HEK293 (cell line): ENCODE measurements at regions not wholly inside any gene's neighbourhood (a gene's known extent, or its start where the extent isn't known, plus 50 kb on each side); places are given as distances from the start of the nearest gene placed in this dataset.

Experiments
- CTCF ChIA-PET: fragments of 350-600 bp; formaldehyde crosslinking; extraction: SDS; loops from one replicate; lab custom pipeline; 2021; ENCODE audit warnings: antibody characterized with exemption; lab: Yijun Ruan, JAX
- POLR2A ChIA-PET: fragments of 300-600 bp; formaldehyde crosslinking; extraction: SDS; loops from one replicate; lab custom pipeline; 2020; ENCODE audit warnings: antibody characterized with exemption, inconsistent platforms; lab: Yijun Ruan, JAX
- H3K27ac ChIP-seq: fragments of 200-500 bp; sonication (Bioruptor generic); 2 replicates; pipeline ENCODE4 v1.5.1; 2014; ENCODE audit warnings: low read depth, low read length, control low read depth, inconsistent platforms; ENCODE audit errors: extremely low read depth
- H3K36me3 ChIP-seq, 2 experiments: fragments of 200-500 bp in 1 of 2; sonication (Bioruptor generic) in 1 of 2; 1 replicate in 1 of 2; 2 replicates in 1 of 2; pipeline ENCODE4 v1.5.1; 2014 to 2017; ENCODE audit warnings: inconsistent platforms in 2 of 2, low read length in 2 of 2; ENCODE audit not compliant: control insufficient read depth in 2 of 2, insufficient read depth in 1 of 2
- H3K4me1 ChIP-seq: fragments of 200-500 bp; sonication (Bioruptor generic); 2 replicates; pipeline ENCODE4 v1.5.1; 2014; ENCODE audit warnings: mild to moderate bottlenecking, low read length, inconsistent platforms; ENCODE audit not compliant: control insufficient read depth, insufficient read depth
- H3K4me3 ChIP-seq: 2 replicates; pipeline ENCODE4 v1.5.1; 2011; ENCODE audit warnings: low read depth, mild to moderate bottlenecking, control low read depth, low read length, moderate library complexity
- H3K9me3 ChIP-seq: fragments of 200-500 bp; sonication (Bioruptor generic); 2 replicates; pipeline ENCODE4 v1.5.1; 2014; ENCODE audit warnings: low read depth, low read length, inconsistent platforms; ENCODE audit not compliant: control insufficient read depth, insufficient read depth
- BCL11A ChIP-seq: fragments of 450-650 bp; formaldehyde crosslinking; IDR thresholded peaks from 2 replicates; pipeline ENCODE4 v1.5.1; 2016; ENCODE audit warnings: low read depth, missing biosample characterization, missing genetic modification characterization
- CTCF ChIP-seq: fragments of 450-650 bp; formaldehyde crosslinking; IDR thresholded peaks from 2 replicates; pipeline ENCODE4 v1.5.1; 2016; ENCODE audit warnings: missing biosample characterization, missing genetic modification characterization
- GLIS1 ChIP-seq: fragments of 450-650 bp; formaldehyde crosslinking; IDR thresholded peaks from 2 replicates; pipeline ENCODE4 v1.5.1; 2016; ENCODE audit warnings: missing biosample characterization, missing genetic modification characterization
- HOXC10 ChIP-seq: sonication (generic); formaldehyde crosslinking; IDR thresholded peaks from 2 replicates; pipeline ENCODE4 v1.8.1; 2023; ENCODE audit warnings: mild to moderate bottlenecking, missing genetic modification reagents
- OVOL3 ChIP-seq: fragments of 450-650 bp; formaldehyde crosslinking; IDR thresholded peaks from 2 replicates; pipeline ENCODE4 v1.5.1; 2016; ENCODE audit warnings: missing biosample characterization, missing genetic modification characterization
- SALL2 ChIP-seq: fragments of 450-650 bp; formaldehyde crosslinking; IDR thresholded peaks from 2 replicates; pipeline ENCODE4 v1.5.0; 2017; ENCODE audit warnings: missing biosample characterization, mild to moderate bottlenecking, missing genetic modification characterization, borderline replicate concordance
- ZBTB7A ChIP-seq: fragments of 450-650 bp; formaldehyde crosslinking; IDR thresholded peaks from 2 replicates; pipeline ENCODE4 v1.5.1; 2016; ENCODE audit warnings: low read depth, missing biosample characterization, missing genetic modification characterization
- ZNF146 ChIP-seq: fragments of 450-650 bp; formaldehyde crosslinking; IDR thresholded peaks from 2 replicates; pipeline ENCODE4 v1.5.1; 2016; ENCODE audit warnings: missing biosample characterization, missing genetic modification characterization
- ZNF2 ChIP-seq: fragments of 450-650 bp; formaldehyde crosslinking; IDR thresholded peaks from 2 replicates; pipeline ENCODE4 v1.5.1; 2016; ENCODE audit warnings: missing biosample characterization, missing genetic modification characterization
- ZNF239 ChIP-seq: fragments of 450-650 bp; formaldehyde crosslinking; IDR thresholded peaks from 2 replicates; pipeline ENCODE4 v1.5.1; 2016; ENCODE audit warnings: missing biosample characterization, missing genetic modification characterization
- ZNF24 ChIP-seq: fragments of 450-650 bp; formaldehyde crosslinking; IDR thresholded peaks from 2 replicates; pipeline ENCODE4 v1.5.1; 2016; ENCODE audit warnings: missing biosample characterization, missing genetic modification characterization
- ZNF266 ChIP-seq: fragments of 450-650 bp; formaldehyde crosslinking; IDR thresholded peaks from 2 replicates; pipeline ENCODE4 v1.5.1; 2016; ENCODE audit warnings: missing biosample characterization, missing genetic modification characterization, low read depth
- ZNF324 ChIP-seq: fragments of 450-650 bp; formaldehyde crosslinking; IDR thresholded peaks from 2 replicates; pipeline ENCODE4 v1.5.1; 2016; ENCODE audit warnings: missing biosample characterization, missing genetic modification characterization
- ZNF335 ChIP-seq: fragments of 450-650 bp; formaldehyde crosslinking; conservative IDR thresholded peaks from 2 replicates; pipeline ENCODE4 v1.5.1; 2016; ENCODE audit warnings: missing biosample characterization, missing genetic modification characterization
- ZNF426 ChIP-seq: fragments of 450-650 bp; formaldehyde crosslinking; IDR thresholded peaks from 2 replicates; pipeline ENCODE4 v1.5.1; 2017; ENCODE audit warnings: missing biosample characterization, missing genetic modification characterization, mild to moderate bottlenecking, inconsistent platforms, moderate library complexity
- ZNF433 ChIP-seq: fragments of 450-650 bp; formaldehyde crosslinking; IDR thresholded peaks from 2 replicates; pipeline ENCODE4 v1.5.1; 2016; ENCODE audit warnings: missing biosample characterization, missing genetic modification characterization, low read depth
- ZNF501 ChIP-seq: fragments of 450-650 bp; formaldehyde crosslinking; IDR thresholded peaks from 2 replicates; pipeline ENCODE4 v1.5.1; 2016; ENCODE audit warnings: missing biosample characterization, missing genetic modification characterization
- ZNF510 ChIP-seq: fragments of 450-650 bp; formaldehyde crosslinking; IDR thresholded peaks from 2 replicates; pipeline ENCODE4 v1.5.1; 2018; ENCODE audit warnings: mild to moderate bottlenecking, missing genetic modification characterization, missing biosample characterization; ENCODE audit not compliant: insufficient replicate concordance
- ZNF514 ChIP-seq: fragments of 450-650 bp; formaldehyde crosslinking; IDR thresholded peaks from 2 replicates; pipeline ENCODE4 v1.5.1; 2016; ENCODE audit warnings: missing biosample characterization, missing genetic modification characterization
- ZNF561 ChIP-seq: fragments of 450-650 bp; IDR thresholded peaks from 2 replicates; pipeline ENCODE4 v1.5.1; 2018; ENCODE audit warnings: missing biosample characterization, missing genetic modification characterization, borderline replicate concordance
- ZNF610 ChIP-seq: fragments of 450-650 bp; formaldehyde crosslinking; IDR thresholded peaks from 2 replicates; pipeline ENCODE4 v1.5.1; 2016; ENCODE audit warnings: missing biosample characterization, missing genetic modification characterization, borderline replicate concordance
- ZNF629 ChIP-seq: fragments of 450-650 bp; formaldehyde crosslinking; IDR thresholded peaks from 2 replicates; pipeline ENCODE4 v1.5.1; 2017; ENCODE audit warnings: missing biosample characterization, missing genetic modification characterization
- ZNF776 ChIP-seq: fragments of 450-650 bp; formaldehyde crosslinking; IDR thresholded peaks from 2 replicates; pipeline ENCODE4 v1.5.0; 2017; ENCODE audit warnings: missing biosample characterization, missing genetic modification characterization, borderline replicate concordance
- ZNF830 ChIP-seq: fragments of 450-650 bp; IDR thresholded peaks from 2 replicates; pipeline ENCODE4 v1.5.0; 2018; ENCODE audit warnings: missing biosample characterization, missing genetic modification characterization, low read depth, mild to moderate bottlenecking, moderate library complexity
- ZNF843 ChIP-seq: fragments of 450-650 bp; formaldehyde crosslinking; IDR thresholded peaks from 2 replicates; pipeline ENCODE4 v1.5.1; 2016; ENCODE audit warnings: missing biosample characterization, missing genetic modification characterization
- ZSCAN23 ChIP-seq: fragments of 450-650 bp; formaldehyde crosslinking; IDR thresholded peaks from 2 replicates; pipeline ENCODE4 v1.5.1; 2016; ENCODE audit warnings: missing biosample characterization, missing genetic modification characterization
- ZSCAN4 ChIP-seq: fragments of 450-650 bp; formaldehyde crosslinking; IDR thresholded peaks from 2 replicates; pipeline ENCODE4 v1.5.1; 2017; ENCODE audit warnings: missing biosample characterization, missing genetic modification characterization
- ZSCAN5A ChIP-seq: fragments of 450-650 bp; formaldehyde crosslinking; IDR thresholded peaks from 2 replicates; pipeline ENCODE4 v1.5.1; 2016; ENCODE audit warnings: missing biosample characterization, missing genetic modification characterization
- TF ChIP-seq, protein P1 (sequence below): fragments of 450-650 bp; formaldehyde crosslinking; IDR thresholded peaks from 2 replicates; pipeline ENCODE4 v1.5.1; 2016; ENCODE audit warnings: missing biosample characterization, missing genetic modification characterization
- TF ChIP-seq, protein P2 (sequence below): fragments of 450-650 bp; formaldehyde crosslinking; IDR thresholded peaks from 2 replicates; pipeline ENCODE4 v1.5.1; 2017; ENCODE audit warnings: missing biosample characterization, mild to moderate bottlenecking, missing genetic modification characterization, moderate library complexity

GRCh38 chr10:9427209-9427608 lies 1372.7 kb downstream of the GATA3 start:
- TF ChIP-seq CTCF (tag by site-specific recombination) (no peak), ZNF501 (tag by site-specific recombination) (no peak), ZNF561 (tag by site-specific recombination) (no peak), ZNF433 (tag by site-specific recombination) (no peak), ZNF266 (tag by site-specific recombination) (no peak), GLIS1 (no peak), ZNF426 (tag by site-specific recombination) (no peak), HOXC10 (CRISPR knock-in tag) (no peak), ZBTB7A (tag by site-specific recombination) (no peak), BCL11A (tag by site-specific recombination) (no peak), ZNF776 (no peak), ZNF239 (tag by site-specific recombination) (no peak), ZNF514 (tag by site-specific recombination) (no peak), ZNF146 (tag by site-specific recombination) (no peak), ZNF843 (tag by site-specific recombination) (no peak)
- CTCF ChIA-PET, result interaction anchor here (0.7 kb wide), 1 partner anchor 95 kb away, joined by 3 read pairs; no protein-coding TSS in a partner anchor
- POLR2A ChIA-PET, result no interaction called here
- H3K36me3 ChIP-seq, result no peaks in the 10 kb centered on the region
- no peak overlapping the region for H3K27ac ChIP-seq
- H3K9me3 ChIP-seq, result no peaks in the 10 kb centered on the region; the same call in 1 of the 2 replicates
- H3K4me3 ChIP-seq, result no peak overlapping the region
- no peaks in the 10 kb centered on the region for H3K4me1 ChIP-seq

- CTCF ChIA-PET, result no interaction called here
- POLR2A ChIA-PET, result no interaction called here
- TF ChIP-seq ZSCAN5A (tag by site-specific recombination) (no peak), ZNF24 (tag by site-specific recombination) (no peak), ZSCAN23 (tag by site-specific recombination) (no peak), SALL2 (tag by site-specific recombination) (no peak), ZSCAN4 (tag by site-specific recombination) (no peak), ZNF2 (tag by site-specific recombination) (no peak), ZNF510 (tag by site-specific recombination) (no peak), ZNF324 (tag by site-specific recombination) (no peak), ZNF610 (tag by site-specific recombination) (no peak), ZNF335 (tag by site-specific recombination) (no peak), ZNF830 (tag by site-specific recombination) (no peak), ZNF629 (tag by site-specific recombination) (no peak), ZNF514 (tag by site-specific recombination) (no peak), OVOL3 (no peak)
- TF ChIP-seq, protein P1, sequence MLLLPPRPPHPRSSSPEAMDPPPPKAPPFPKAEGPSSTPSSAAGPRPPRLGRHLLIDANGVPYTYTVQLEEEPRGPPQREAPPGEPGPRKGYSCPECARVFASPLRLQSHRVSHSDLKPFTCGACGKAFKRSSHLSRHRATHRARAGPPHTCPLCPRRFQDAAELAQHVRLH (tag by site-specific recombination), result no peak
- TF ChIP-seq, protein P2, sequence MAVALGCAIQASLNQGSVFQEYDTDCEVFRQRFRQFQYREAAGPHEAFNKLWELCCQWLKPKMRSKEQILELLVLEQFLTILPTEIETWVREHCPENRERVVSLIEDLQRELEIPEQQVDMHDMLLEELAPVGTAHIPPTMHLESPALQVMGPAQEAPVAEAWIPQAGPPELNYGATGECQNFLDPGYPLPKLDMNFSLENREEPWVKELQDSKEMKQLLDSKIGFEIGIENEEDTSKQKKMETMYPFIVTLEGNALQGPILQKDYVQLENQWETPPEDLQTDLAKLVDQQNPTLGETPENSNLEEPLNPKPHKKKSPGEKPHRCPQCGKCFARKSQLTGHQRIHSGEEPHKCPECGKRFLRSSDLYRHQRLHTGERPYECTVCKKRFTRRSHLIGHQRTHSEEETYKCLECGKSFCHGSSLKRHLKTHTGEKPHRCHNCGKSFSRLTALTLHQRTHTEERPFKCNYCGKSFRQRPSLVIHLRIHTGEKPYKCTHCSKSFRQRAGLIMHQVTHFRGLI, result no peak
Measured at GRCh38 chr10:9437131-9437530, 1382.6 kb downstream of the GATA3 start.

More at GRCh38 chr10:9437131-9437530, 1382.6 kb downstream of the GATA3 start:
- Histone ChIP-seq H3K4me1 (no peaks in the 10 kb centered on the region), H3K9me3 (no peaks in the 10 kb centered on the region), H3K36me3 (no peaks in the 10 kb centered on the region), H3K4me3 (no peak overlapping the region), H3K27ac (no peak overlapping the region)
